Left renal pelvis (tissue), 4 donors: ENCODE measurements at regions not wholly inside any gene's neighbourhood (a gene's known extent, or its start where the extent isn't known, plus 50 kb on each side); places are given as distances from the start of the nearest gene placed in this dataset.

Experiments
- DNase-seq, 4 donors: peaks; one replicate each; pipeline ENCODE4 v3.0.0-alpha.2; 2013; ENCODE audit warnings: low read depth in 4 of 4, low spot score in 3 of 4

GRCh38 chr5:79872291-79872690, 118.8 kb downstream of the MTX3 start:
- no peak for DNase-seq

DNA sequence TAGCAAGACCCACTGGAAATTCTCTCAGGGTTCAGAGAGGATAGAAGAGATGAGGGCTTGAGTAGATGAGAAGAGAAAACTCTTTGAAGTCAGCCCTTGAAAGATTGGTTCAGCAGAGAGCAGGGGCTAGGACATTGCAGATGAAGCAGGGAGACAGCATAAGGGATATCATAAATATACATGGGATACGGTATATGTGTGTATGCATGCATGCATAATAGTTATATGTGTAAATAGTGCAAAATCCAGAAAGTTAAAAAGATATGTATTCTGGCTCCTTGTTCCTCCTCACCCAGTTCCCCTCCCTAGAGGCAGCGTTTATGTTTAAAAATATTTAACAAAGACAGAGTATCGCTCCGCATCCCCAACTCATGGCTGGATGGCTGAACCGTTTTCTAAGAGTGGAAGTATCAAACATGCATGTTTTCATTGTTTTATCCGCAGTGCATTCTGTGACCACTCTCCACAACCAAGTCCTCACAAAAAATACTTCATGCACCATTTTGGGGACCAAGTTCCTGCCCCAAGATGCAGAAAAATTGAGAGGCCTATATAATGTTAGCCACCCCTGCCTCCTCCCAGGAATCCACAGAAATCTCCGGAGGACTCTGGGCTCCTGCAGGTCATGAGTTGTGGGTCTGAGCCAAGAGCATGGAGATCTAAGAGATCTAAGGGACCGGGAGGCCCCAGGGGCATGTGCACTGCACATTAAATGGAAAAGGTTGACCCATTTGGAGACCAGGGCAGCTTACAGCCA, 119.5 kb downstream of the MTX3 start:
- DNase-seq: no peak

- DNase-seq: no peak
These were observed 122.8 kb downstream of the MTX3 start for GRCh38 chr5:79868163-79868670.

GRCh38 chr5:79865579-79865978, 125.5 kb downstream of the MTX3 start:
- DNase-seq: no peak

DNA sequence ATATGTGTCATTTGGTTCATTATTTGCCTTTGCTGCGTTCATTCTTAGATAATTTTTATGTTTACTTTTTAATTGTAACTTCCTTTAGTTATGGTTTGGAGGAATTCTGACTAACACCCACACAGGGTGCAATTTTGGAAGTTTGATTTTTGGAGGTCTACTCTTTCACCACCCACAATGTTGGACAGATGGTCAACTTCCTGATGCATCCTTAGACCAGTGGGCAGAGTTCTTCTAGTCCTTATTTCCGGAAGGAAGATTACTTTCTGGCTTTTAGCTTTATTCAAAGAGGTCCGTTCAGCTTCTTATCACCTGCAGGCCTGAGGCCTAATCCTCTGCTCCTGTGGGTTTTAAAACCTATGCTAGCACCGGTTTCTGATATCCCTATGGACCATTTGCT, 126.7 kb downstream of the MTX3 start:
- DNase-seq: no peak

- DNase-seq: no peak
These were observed 131.5 kb downstream of the MTX3 start for GRCh38 chr5:79859588-79859987.

- no peak for DNase-seq
These were observed 132.7 kb downstream of the MTX3 start for GRCh38 chr5:79858410-79858723.

DNA sequence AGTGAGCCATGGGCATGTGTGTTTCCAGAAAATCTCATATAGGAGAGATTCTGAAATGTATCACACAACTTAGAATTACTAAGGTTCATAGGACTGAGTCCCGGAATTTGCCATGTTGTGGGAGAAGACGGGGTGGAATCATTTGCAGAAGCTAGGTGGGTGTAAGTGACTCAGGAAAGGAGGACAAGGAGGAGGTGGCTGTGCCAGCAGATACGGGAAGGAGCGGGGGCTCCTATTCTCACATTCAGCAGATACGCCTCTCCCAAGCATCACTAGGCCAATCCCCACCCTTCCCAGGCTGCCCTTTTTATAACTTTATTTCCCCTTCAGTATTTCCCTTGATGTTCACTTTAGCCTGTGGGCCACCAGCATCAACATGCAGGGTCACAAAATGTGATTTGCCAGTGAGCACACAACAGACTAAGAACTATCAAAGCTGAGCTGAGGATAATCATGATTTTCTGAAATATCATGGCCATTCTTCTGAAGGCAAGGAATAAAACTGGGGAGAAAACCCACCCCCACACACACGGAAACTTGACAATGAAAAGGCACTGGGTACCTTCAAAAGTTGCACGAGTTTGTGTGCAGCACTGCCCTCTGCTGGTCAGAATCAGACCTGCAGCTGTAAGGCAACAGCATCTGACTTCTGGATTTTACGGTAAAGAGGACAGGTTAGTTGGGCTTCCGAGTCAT, 133.2 kb downstream of the MTX3 start:
- peak in 3 of 4 donors; percentile 50 to 68 (median 52) for DNase-seq

DNA sequence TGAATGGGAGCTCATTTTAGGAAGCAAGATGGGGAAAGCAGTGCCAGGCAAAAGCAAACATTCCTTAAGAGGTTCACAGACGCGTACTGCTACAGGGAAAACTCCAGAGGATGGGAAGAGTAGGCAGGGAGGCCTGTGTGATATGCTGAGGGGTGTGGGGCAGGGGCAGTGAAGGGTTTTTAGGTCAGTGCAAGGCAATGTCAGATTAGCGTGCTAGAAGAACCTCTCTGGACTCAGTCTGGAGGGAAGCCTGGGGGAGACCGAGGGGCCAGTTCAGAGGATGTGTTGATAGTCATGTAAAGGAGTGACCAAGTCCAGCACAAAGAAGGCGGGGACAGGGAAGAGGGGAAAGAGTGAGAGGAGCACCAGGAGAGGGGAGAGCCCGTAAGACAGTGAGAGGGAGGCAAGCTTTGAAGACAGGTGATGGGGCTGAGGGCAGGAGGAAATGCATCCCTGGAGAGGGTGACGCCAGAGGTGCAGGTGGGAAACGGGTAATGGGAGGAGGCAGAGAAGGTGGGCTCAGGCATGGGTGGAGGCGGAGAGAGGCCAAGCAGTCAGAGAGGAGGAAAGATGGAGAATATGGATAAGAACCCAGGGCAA, 134.5 kb downstream of the MTX3 start:
- no peak for DNase-seq

- DNase-seq: no peak
These were observed 137.2 kb downstream of the MTX3 start for GRCh38 chr5:79853676-79854418.

DNA sequence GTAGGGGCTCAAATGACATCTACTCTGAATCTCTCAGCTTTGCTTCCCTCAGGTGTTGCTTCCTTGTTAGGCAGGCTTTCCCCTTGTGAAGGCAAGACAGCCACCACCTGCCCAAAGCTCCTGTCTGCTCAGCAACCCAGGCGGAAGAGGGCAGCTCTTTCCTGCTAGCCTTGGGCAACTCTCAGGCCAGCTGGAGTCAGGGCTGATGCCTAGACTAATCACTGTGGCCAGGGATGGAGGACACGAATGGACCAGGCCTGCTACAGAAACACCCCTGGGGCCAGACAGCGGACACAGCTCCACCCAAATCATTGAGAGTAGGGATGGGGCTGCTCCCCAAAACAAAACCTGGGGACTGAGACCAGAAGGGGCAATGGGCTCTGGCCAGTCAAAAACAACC, 138.0 kb downstream of the MTX3 start:
- DNase-seq: no peak

DNA sequence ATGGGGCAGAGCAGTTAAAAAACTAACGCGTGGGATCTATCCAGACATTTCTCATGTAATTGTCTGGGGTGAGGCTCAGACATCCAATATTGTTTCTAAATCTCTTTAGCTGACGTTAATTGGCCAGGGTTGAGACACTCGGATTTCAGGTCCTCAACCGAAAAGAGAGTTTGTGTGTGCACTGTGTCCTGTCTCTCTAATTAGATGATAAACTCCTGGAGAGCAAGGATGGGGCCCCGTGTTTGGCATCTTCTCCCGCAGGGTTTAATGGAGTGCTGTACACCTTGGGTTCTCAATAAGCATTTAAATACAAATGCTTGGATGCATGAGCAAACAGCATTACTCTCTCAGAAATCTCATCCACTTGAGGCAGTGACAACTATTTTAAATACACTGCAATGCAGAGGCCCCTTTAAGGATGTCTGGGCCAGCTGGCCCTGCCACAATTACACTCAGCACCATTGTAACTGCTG, 139.6 kb downstream of the MTX3 start:
- no peak for DNase-seq

- DNase-seq: no peak
These were observed 140.1 kb downstream of the MTX3 start for GRCh38 chr5:79850941-79851340.

GRCh38 chr5:79850316-79850822, 140.7 kb downstream of the MTX3 start:
- DNase-seq: no peak

- DNase-seq: no peak
These were observed 141.4 kb downstream of the MTX3 start for GRCh38 chr5:79849486-79850315.
